HG02943 (cell line): ENCODE measurements at regions not wholly inside any gene's neighbourhood (a gene's known extent, or its start where the extent isn't known, plus 50 kb on each side); places are given as distances from the start of the nearest gene placed in this dataset.
"Not testable (repeated sequence)": the region's sequence is repeated elsewhere in the genome, so short reads cannot be mapped to it uniquely, and the experiment has no call there.

Source experiments
- ATAC-seq: cut with Tn5 transposase; IDR thresholded peaks from one replicate; pipeline ENCODE4 v1.9.1; 2021; ENCODE audit warnings: mild to moderate bottlenecking, low read depth, moderate library complexity; ENCODE audit not compliant: unreplicated experiment

- no peak for ATAC-seq
Observed at GRCh38 chr4:128653527-128654444, 155.7 kb upstream of the JADE1 start.

GRCh38 chr4:128649575-128650205 lies 159.8 kb upstream of the JADE1 start:
- no peak for ATAC-seq

GRCh38 chr4:128649161-128649560 lies 160.3 kb upstream of the JADE1 start:
- ATAC-seq, result no peak

GRCh38 chr4:128648021-128648420 lies 161.5 kb upstream of the JADE1 start:
- ATAC-seq, result no peak

- ATAC-seq, result not testable (repeated sequence)
Observed at GRCh38 chr4:128646893-128647292, 162.6 kb upstream of the JADE1 start.

- ATAC-seq, result not testable (repeated sequence)
Observed at GRCh38 chr4:128644693-128645654, 164.5 kb upstream of the JADE1 start.

- ATAC-seq, result not testable (repeated sequence)
Observed at GRCh38 chr4:128644107-128644506, 165.4 kb upstream of the JADE1 start.

- not testable (repeated sequence) for ATAC-seq
Observed at GRCh38 chr4:128641566-128641965, 167.9 kb upstream of the JADE1 start.

- no peak for ATAC-seq
Observed at GRCh38 chr4:128639541-128640270, 169.8 kb upstream of the JADE1 start.

- no peak for ATAC-seq
Observed at GRCh38 chr4:128636906-128637305, 172.6 kb upstream of the JADE1 start.

GRCh38 chr4:128635955-128636560 lies 173.4 kb upstream of the JADE1 start:
- ATAC-seq, result no peak

- ATAC-seq, result no peak
Observed at GRCh38 chr4:128635141-128635954, 174.2 kb upstream of the JADE1 start.

GRCh38 chr4:128633067-128633466 lies 176.4 kb upstream of the JADE1 start:
- ATAC-seq, result no peak

GRCh38 chr4:128630871-128631270 lies 178.6 kb upstream of the JADE1 start:
- no peak for ATAC-seq

- no peak for ATAC-seq
Observed at GRCh38 chr4:128623508-128624215, 185.8 kb upstream of the JADE1 start.

- ATAC-seq, result not testable (repeated sequence)
Observed at GRCh38 chr4:128620279-128620965, 189.1 kb upstream of the JADE1 start.

GRCh38 chr4:128615197-128615596 lies 194.3 kb upstream of the JADE1 start:
- no peak for ATAC-seq

- no peak for ATAC-seq
Observed at GRCh38 chr4:128608006-128608405, 201.5 kb upstream of the JADE1 start.
